PC-3 (cell line): ENCODE measurements at regions not wholly inside any gene's neighbourhood (a gene's known extent, or its start where the extent isn't known, plus 50 kb on each side); places are given as distances from the start of the nearest gene placed in this dataset.

Experiments used
- EZH2 ChIP-seq: fragments of 300-600 bp; sonication (generic); IDR thresholded peaks from one replicate; pipeline ENCODE4 v1.6.1; 2017; ENCODE audit warnings: antibody characterized with exemption, mild to moderate bottlenecking, low read length; ENCODE audit not compliant: unreplicated experiment
- TF ChIP-seq, protein P1 (sequence below): fragments of 300-600 bp; sonication (generic); conservative IDR thresholded peaks from 2 replicates; pipeline ENCODE4 v1.5.1; 2017; ENCODE audit warnings: antibody characterized with exemption, low read depth, mild to moderate bottlenecking, low read length

DNA sequence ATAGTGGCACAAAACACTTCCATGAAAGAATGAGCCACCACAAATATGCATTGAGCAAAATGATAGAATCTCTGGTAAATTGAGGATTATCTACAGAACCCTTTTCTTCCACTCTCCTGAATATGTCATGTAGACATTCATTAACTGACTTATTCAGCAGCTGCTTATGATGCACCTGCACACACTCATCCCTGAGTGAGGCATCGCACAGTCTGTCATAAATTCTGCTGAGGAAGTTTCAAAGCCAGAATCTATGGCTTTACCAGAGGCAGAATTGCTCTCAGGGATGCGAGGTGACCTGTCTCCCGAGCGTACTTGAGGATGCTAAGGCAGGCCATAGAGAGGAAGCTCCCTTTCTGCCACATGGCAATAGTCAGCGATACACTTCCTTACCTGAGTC, 1090.2 kb downstream of the UQCRFS1 start:
- TF ChIP-seq, protein P1, sequence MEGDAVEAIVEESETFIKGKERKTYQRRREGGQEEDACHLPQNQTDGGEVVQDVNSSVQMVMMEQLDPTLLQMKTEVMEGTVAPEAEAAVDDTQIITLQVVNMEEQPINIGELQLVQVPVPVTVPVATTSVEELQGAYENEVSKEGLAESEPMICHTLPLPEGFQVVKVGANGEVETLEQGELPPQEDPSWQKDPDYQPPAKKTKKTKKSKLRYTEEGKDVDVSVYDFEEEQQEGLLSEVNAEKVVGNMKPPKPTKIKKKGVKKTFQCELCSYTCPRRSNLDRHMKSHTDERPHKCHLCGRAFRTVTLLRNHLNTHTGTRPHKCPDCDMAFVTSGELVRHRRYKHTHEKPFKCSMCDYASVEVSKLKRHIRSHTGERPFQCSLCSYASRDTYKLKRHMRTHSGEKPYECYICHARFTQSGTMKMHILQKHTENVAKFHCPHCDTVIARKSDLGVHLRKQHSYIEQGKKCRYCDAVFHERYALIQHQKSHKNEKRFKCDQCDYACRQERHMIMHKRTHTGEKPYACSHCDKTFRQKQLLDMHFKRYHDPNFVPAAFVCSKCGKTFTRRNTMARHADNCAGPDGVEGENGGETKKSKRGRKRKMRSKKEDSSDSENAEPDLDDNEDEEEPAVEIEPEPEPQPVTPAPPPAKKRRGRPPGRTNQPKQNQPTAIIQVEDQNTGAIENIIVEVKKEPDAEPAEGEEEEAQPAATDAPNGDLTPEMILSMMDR, result no peak
- TF ChIP-seq EZH2, result no peak
